ENCODE measurements at regions not wholly inside any gene's neighbourhood (a gene's known extent, or its start where the extent isn't known, plus 50 kb on each side); places are given as distances from the start of the nearest gene placed in this dataset.

GRCh38 chr15:94607176-94607654, 375.9 kb downstream of the MCTP2 start:
- Histone ChIP-seq H3K18ac (ENCODE audit: extremely low read depth, low read length) (no peak overlapping the region), H2AFZ (ENCODE audit: low read length) (no peak overlapping the region), H2BK15ac (ENCODE audit: low read length) (no peak overlapping the region), H3K56ac (replicated peaks; ENCODE audit: insufficient read length, low read depth, low read length) (no peak overlapping the region), H3K23ac (ENCODE audit: insufficient read length) (no peak overlapping the region), H3K4me2 (ENCODE audit: insufficient read depth in 1 of 2, low read depth in 2 of 2, low read length in 2 of 2) (no peak overlapping the region), H3K9me3 (ENCODE audit: insufficient read depth in 2 of 2, low read depth in 1 of 2, low read length in 1 of 2) (no peaks in the 10 kb centered on the region), H2BK20ac (ENCODE audit: low read length) (no peak overlapping the region), H4K91ac (replicated peaks; ENCODE audit: insufficient read length, low read length) (no peak overlapping the region), H3K27ac (ENCODE audit: low read depth, low read length) (no peak overlapping the region), H3K14ac (ENCODE audit: insufficient read length) (no peak overlapping the region), H3K79me2 (ENCODE audit: control insufficient read depth in 1 of 2, insufficient read depth in 2 of 2, low read length in 2 of 2) (no peaks in the 10 kb centered on the region), H4K5ac (ENCODE audit: insufficient read length, low read depth, low read length) (no peak overlapping the region), H2BK5ac (ENCODE audit: low read depth, low read length) (no peak overlapping the region), H3K4me3 (ENCODE audit: extremely low read depth in 1 of 4, insufficient read depth in 2 of 4, low read depth in 3 of 4, low read length in 4 of 4) (no peak overlapping the region), H3K79me1 (ENCODE audit: low read depth, low read length) (no peaks in the 10 kb centered on the region), H4K8ac (ENCODE audit: extremely low read depth, insufficient read depth, low read length) (no peak overlapping the region), H2BK12ac (ENCODE audit: low read depth, low read length) (no peak overlapping the region), H3K27me3 (replicated peaks in 1 of 4; ENCODE audit: control insufficient read depth in 3 of 4, extremely low read depth in 1 of 4, insufficient read depth in 3 of 4, low read length in 3 of 4) (no peaks in the 10 kb centered on the region; a peak in 1 of 7 replicates), H4K20me1 (replicated peaks in 1 of 2; ENCODE audit: control insufficient read depth in 1 of 2, insufficient read depth in 2 of 2, low read length in 2 of 2) (no peaks in the 10 kb centered on the region), H3K23me2 (ENCODE audit: low read depth, low read length) (no peaks in the 10 kb centered on the region), H2AK5ac (ENCODE audit: low read depth, low read length) (no peak overlapping the region), H3K36me3 (ENCODE audit: control insufficient read depth in 2 of 4, insufficient read depth in 4 of 4, low read length in 3 of 4) (no peaks in the 10 kb centered on the region), H3K4ac (replicated peaks; ENCODE audit: insufficient read length, low read depth, low read length) (no peak overlapping the region), H3K9ac (replicated peaks in 1 of 4; ENCODE audit: extremely low read depth in 1 of 4, low read depth in 3 of 4, low read length in 3 of 4) (no peak overlapping the region), H3K4me1 (replicated peaks in 1 of 4; ENCODE audit: control insufficient read depth in 3 of 4, insufficient read depth in 4 of 4, low read length in 3 of 4) (no peaks in the 10 kb centered on the region), H2BK120ac (replicated peaks; ENCODE audit: low read depth, low read length) (no peak overlapping the region)
- CTCF ChIA-PET (ENCODE audit: partially characterized antibody), result interaction anchor here (0.6 to 1.2 kb wide), 3 partner anchors 9 to 1541 kb away, joined by 3 read pairs; no protein-coding TSS in a partner anchor
- POLR2A ChIA-PET (ENCODE audit: partially characterized antibody), result no interaction called here
- FAIRE-seq, result no peak
- DNase-seq (ENCODE audit: low read depth in 1 of 2, low spot score in 2 of 2), result no peak
- 82% methylated on average over 7 of the region's 7 CpGs; no CpG with 5 or more reads in 1 of the 2 experiments for WGBS, 2 experiments (ENCODE audit: extremely low coverage in 1 of 2, insufficient coverage in 1 of 2, insufficient read length in 1 of 2, insufficient replicate concordance in 2 of 2, low coverage in 1 of 2, low lambda C conversion rate in 2 of 2, missing lambda C conversion rate in 1 of 2)
- TF ChIP-seq CTCF (IDR thresholded peaks at IDR 0.05; ENCODE audit: control extremely low read depth in 1 of 3, insufficient read depth in 1 of 3, low read depth in 1 of 3, low read length in 3 of 3) (no peak), BACH1 (IDR thresholded peaks at IDR 0.05; ENCODE audit: low read length) (no peak), EGR1 (IDR thresholded peaks at IDR 0.05; ENCODE audit: borderline replicate concordance, low read depth, low read length) (no peak), RFX5 (IDR thresholded peaks at IDR 0.05; ENCODE audit: borderline replicate concordance, low read depth, low read length) (no peak), HDAC2 (IDR thresholded peaks at IDR 0.05; ENCODE audit: borderline replicate concordance in 1 of 2, low read depth in 2 of 2, low read length in 2 of 2) (no peak)

All from H1 (cell line).